Smooth muscle cell (in vitro differentiated cells): ENCODE measurements at regions not wholly inside any gene's neighbourhood (a gene's known extent, or its start where the extent isn't known, plus 50 kb on each side); places are given as distances from the start of the nearest gene placed in this dataset.

Experiments used
- DNase-seq: peaks from one replicate; lab custom pipeline; 2025; ENCODE audit not compliant: unreplicated experiment; lab: John Stamatoyannopoulos, UW
- H2AFZ ChIP-seq: fragments of 200-600 bp; sonication (generic); 2 replicates; pipeline ENCODE4 v1.6.0; 2016; ENCODE audit warnings: antibody characterized with exemption, low read depth, mild to moderate bottlenecking
- H3F3A ChIP-seq: fragments of 200-600 bp; sonication (generic); 2 replicates; pipeline ENCODE4 v1.6.0; 2017; ENCODE audit warnings: antibody characterized with exemption, low read depth
- H3K27ac ChIP-seq: fragments of 200-600 bp; sonication (generic); 2 replicates; pipeline ENCODE4 v1.5.1; 2016; ENCODE audit warnings: low read depth, mild to moderate bottlenecking
- H3K27me3 ChIP-seq: fragments of 200-600 bp; sonication (generic); 2 replicates; pipeline ENCODE4 v1.6.1; 2016; ENCODE audit warnings: low read depth, mild to moderate bottlenecking
- H3K36me3 ChIP-seq: fragments of 200-600 bp; sonication (generic); 2 replicates; pipeline ENCODE4 v1.5.1; 2016; ENCODE audit warnings: low read depth
- H3K4me1 ChIP-seq: fragments of 200-600 bp; sonication (generic); 2 replicates; pipeline ENCODE4 v1.5.1; 2016; ENCODE audit warnings: low read depth
- H3K4me2 ChIP-seq: fragments of 200-600 bp; sonication (generic); 2 replicates; pipeline ENCODE4 v1.6.0; 2016; ENCODE audit warnings: mild to moderate bottlenecking
- H3K4me3 ChIP-seq: fragments of 200-600 bp; sonication (generic); 2 replicates; pipeline ENCODE4 v1.5.1; 2016; ENCODE audit warnings: mild to moderate bottlenecking
- H3K79me2 ChIP-seq: fragments of 200-600 bp; sonication (generic); 2 replicates; pipeline ENCODE4 v1.6.0; 2016; ENCODE audit warnings: low read depth, mild to moderate bottlenecking
- H3K9ac ChIP-seq: fragments of 200-600 bp; sonication (generic); 2 replicates; pipeline ENCODE4 v1.6.0; 2016; ENCODE audit warnings: low read depth
- H3K9me3 ChIP-seq: fragments of 200-600 bp; sonication (generic); replicated peaks from 2 replicates; pipeline ENCODE4 v1.5.1; 2016; ENCODE audit warnings: low read depth
- H4K20me1 ChIP-seq: fragments of 200-600 bp; sonication (generic); 2 replicates; pipeline ENCODE4 v1.6.0; 2016; ENCODE audit warnings: low read depth
- WGBS: methylation state at CpG from one replicate; pipeline ENCODE4 v1.1.7; 2016; ENCODE audit warnings: low lambda C conversion rate; 5-methylcytosine and 5-hydroxymethylcytosine counted together
- TF ChIP-seq, protein P1 (sequence below): fragments of 200-600 bp; sonication (generic); IDR thresholded peaks from 2 replicates; pipeline ENCODE4 v1.5.1; 2017; ENCODE audit warnings: borderline replicate concordance, mild to moderate bottlenecking, antibody characterized with exemption; ENCODE audit not compliant: insufficient read depth, poor library complexity, severe bottlenecking

DNA sequence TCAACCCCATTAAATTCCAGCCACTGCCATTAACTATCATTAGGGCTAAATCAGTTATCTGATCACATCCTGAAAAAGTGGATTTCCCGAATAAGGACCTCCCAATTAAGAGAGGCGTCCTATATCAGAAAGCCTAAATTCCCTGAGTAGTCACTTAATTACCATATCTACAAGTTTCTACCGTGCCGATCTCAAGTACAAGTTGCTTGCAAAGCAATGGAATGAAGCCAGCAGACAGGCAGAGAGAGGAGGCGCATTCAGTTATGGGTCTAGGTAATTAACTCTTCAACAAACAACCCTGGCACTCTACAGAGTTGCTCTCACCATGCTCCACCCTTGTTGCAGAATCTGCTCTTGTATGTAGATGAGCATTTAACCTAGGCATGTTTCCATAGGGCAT is 494.6 kb upstream of the RUNX1 start:
- Histone ChIP-seq H3K27ac (no peak overlapping the region), H3K9ac (no peak overlapping the region), H3K36me3 (no peaks in the 10 kb centered on the region), H3F3A (peaks cover 5% of the 10 kb centered on the region), H3K4me2 (no peak overlapping the region), H2AFZ (no peak overlapping the region), H3K4me3 (no peak overlapping the region), H3K4me1 (peaks cover 3% of the 10 kb centered on the region), H3K79me2 (no peaks in the 10 kb centered on the region), H3K27me3 (no peaks in the 10 kb centered on the region), H4K20me1 (no peaks in the 10 kb centered on the region), H3K9me3 (no peaks in the 10 kb centered on the region)
- TF ChIP-seq, protein P1, sequence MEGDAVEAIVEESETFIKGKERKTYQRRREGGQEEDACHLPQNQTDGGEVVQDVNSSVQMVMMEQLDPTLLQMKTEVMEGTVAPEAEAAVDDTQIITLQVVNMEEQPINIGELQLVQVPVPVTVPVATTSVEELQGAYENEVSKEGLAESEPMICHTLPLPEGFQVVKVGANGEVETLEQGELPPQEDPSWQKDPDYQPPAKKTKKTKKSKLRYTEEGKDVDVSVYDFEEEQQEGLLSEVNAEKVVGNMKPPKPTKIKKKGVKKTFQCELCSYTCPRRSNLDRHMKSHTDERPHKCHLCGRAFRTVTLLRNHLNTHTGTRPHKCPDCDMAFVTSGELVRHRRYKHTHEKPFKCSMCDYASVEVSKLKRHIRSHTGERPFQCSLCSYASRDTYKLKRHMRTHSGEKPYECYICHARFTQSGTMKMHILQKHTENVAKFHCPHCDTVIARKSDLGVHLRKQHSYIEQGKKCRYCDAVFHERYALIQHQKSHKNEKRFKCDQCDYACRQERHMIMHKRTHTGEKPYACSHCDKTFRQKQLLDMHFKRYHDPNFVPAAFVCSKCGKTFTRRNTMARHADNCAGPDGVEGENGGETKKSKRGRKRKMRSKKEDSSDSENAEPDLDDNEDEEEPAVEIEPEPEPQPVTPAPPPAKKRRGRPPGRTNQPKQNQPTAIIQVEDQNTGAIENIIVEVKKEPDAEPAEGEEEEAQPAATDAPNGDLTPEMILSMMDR = no peak
- WGBS = 90% methylated on average over 5 of the region's 5 CpGs
- DNase-seq = no peak

DNA sequence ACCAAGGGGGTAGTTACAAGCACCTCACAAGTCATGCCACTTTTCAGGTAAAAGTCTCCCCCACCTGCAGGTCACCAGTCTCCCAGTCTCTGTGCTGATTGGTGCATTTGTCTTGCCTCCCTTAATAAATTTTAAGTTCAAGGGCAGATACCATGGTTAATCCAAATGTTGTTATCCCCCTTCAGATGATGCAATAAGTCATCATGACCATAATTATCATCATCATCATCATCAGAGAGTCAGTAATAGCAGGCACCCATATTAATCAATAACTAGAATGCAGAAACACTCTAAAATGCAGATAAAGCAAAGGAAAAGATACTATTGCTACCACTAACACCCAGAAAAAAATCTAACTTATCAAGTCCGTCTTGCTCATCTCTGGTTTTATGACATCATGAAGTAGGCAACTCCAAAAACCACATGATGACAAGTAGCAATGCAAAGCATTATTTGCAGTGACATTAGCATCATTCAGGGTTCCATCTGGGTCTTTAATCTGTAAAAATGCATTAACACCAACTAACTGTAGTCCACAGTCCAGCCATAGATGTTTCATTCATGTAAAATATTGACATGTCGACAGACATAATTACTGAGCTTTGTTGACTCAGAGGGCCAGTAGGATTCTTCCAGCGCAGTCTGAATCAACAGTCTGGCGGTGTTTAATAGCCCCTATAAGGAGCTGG is 492.0 kb upstream of the RUNX1 start:
- Histone ChIP-seq H3K9ac (no peak overlapping the region), H3K4me3 (no peak overlapping the region), H3K36me3 (no peaks in the 10 kb centered on the region), H3K27me3 (no peaks in the 10 kb centered on the region), H3K4me2 (peak overlapping the region; percentile 29), H2AFZ (no peak overlapping the region), H3K27ac (peak overlapping the region; percentile 76), H3K79me2 (no peaks in the 10 kb centered on the region), H3F3A (peaks cover 5% of the 10 kb centered on the region), H3K4me1 (peaks cover 3% of the 10 kb centered on the region), H4K20me1 (no peaks in the 10 kb centered on the region), H3K9me3 (no peaks in the 10 kb centered on the region)
- TF ChIP-seq, protein P1 = no peak
- WGBS = 8% methylated on average over 4 of the region's 4 CpGs
- no peak for DNase-seq

- no peak overlapping the region for H3K4me2 ChIP-seq
- no peak overlapping the region for H3K4me3 ChIP-seq
- H3K27me3 ChIP-seq = no peaks in the 10 kb centered on the region
- peaks cover 3% of the 10 kb centered on the region for H3K4me1 ChIP-seq
- no peaks in the 10 kb centered on the region for H3K79me2 ChIP-seq
- H3K27ac ChIP-seq = no peak overlapping the region
- 32% methylated on average over 1 of the region's 1 CpG for WGBS
- no peak overlapping the region for H2AFZ ChIP-seq
- H3K36me3 ChIP-seq = no peaks in the 10 kb centered on the region
- TF ChIP-seq, protein P1 = no peak
- no peaks in the 10 kb centered on the region for H3K9me3 ChIP-seq
- no peaks in the 10 kb centered on the region for H4K20me1 ChIP-seq
- peaks cover 5% of the 10 kb centered on the region for H3F3A ChIP-seq
- no peak for DNase-seq
- no peak overlapping the region for H3K9ac ChIP-seq
Observed at GRCh38 chr21:35538386-35538785, 489.3 kb upstream of the RUNX1 start.

GRCh38 chr21:35537604-35538003 is 488.5 kb upstream of the RUNX1 start:
- H3K9ac ChIP-seq = no peak overlapping the region

More at GRCh38 chr21:35537604-35538003, 488.5 kb upstream of the RUNX1 start:
- Histone ChIP-seq H3K4me1 (peaks cover 3% of the 10 kb centered on the region), H3K4me3 (no peak overlapping the region), H3K4me2 (no peak overlapping the region), H3K27ac (no peak overlapping the region), H2AFZ (no peak overlapping the region), H4K20me1 (no peaks in the 10 kb centered on the region), H3F3A (peaks cover 5% of the 10 kb centered on the region), H3K36me3 (no peaks in the 10 kb centered on the region), H3K27me3 (no peaks in the 10 kb centered on the region), H3K9me3 (no peaks in the 10 kb centered on the region), H3K79me2 (no peaks in the 10 kb centered on the region)
- no peak for DNase-seq
- 94% methylated on average over 2 of the region's 2 CpGs for WGBS
- TF ChIP-seq, protein P1 = no peak
